Panc1 (cell line): ENCODE measurements at regions not wholly inside any gene's neighbourhood (a gene's known extent, or its start where the extent isn't known, plus 50 kb on each side); places are given as distances from the start of the nearest gene placed in this dataset.

ENCODE experiments used
- CTCF ChIP-seq: fragments of 450-650 bp; IDR thresholded peaks from 2 replicates; pipeline ENCODE4 v1.5.1; 2017; ENCODE audit warnings: mild to moderate bottlenecking
- POLR2AphosphoS5 ChIP-seq: IDR thresholded peaks from 2 replicates; pipeline ENCODE4 v1.6.1; 2012; ENCODE audit warnings: mild to moderate bottlenecking, low read depth, low read length, moderate library complexity
- REST ChIP-seq, 2 experiments: IDR thresholded peaks; 2 replicates each; pipeline ENCODE4 v1.6.1; 2011 to 2012; ENCODE audit warnings: low read depth in 2 of 2, control low read depth in 1 of 2, low read length in 1 of 2, mild to moderate bottlenecking in 1 of 2, moderate library complexity in 1 of 2; ENCODE audit not compliant: insufficient read depth in 1 of 2

- no peak for TF ChIP-seq CTCF
- no peak for TF ChIP-seq REST (IDR thresholded peaks at IDR 0.05; ENCODE audit: insufficient read depth in 1 of 2, low read depth in 2 of 2, low read length in 1 of 2)
- no peak for TF ChIP-seq POLR2AphosphoS5
Observed at GRCh38 chr5:62948301-62948700, 369.7 kb downstream of the LRRC70 start.
